ENCODE measurements at regions not wholly inside any gene's neighbourhood (a gene's known extent, or its start where the extent isn't known, plus 50 kb on each side); places are given as distances from the start of the nearest gene placed in this dataset.

DNA sequence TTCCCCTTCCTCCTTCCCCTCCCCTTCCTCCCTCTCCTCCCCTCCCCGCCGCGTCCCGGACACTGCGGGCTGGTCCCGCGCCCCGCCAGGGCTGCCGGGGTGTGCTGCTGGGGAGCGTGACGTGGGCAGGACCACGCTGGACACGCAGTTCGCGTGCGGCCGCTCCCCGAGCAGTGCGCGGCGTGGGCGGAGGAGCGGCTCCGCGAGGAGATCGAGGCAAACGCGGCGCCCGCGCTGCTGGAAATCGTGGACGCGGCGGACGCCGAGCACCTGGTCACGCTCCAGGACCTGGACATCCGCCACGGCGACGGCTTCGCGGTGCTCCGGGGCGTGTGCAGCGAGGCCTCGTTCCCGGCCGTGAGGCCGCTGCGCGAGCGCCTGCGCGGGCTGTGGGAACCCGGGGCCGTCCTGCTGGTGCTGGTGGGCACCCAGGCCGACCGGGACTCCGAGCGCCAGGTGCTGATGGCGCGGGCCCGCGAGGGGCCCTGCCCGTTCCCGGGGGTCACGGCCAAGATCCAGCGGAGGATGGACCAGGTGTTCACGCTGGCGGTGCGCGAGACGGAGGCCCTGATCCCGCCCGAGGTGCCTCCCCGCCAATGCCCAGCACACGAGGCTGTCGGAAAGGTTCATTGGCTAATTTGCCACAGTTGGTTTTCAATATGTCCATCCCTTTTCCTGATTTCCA, 84.3 kb downstream of the TNFAIP2 start (continued):
- peak; percentile 63 for TF ChIP-seq SUZ12 (IDR thresholded peaks at IDR 0.05; ENCODE audit: low read length)
- peak; percentile 59 for TF ChIP-seq MAX (IDR thresholded peaks at IDR 0.05)
- no peak for TF ChIP-seq POU5F1 (IDR thresholded peaks at IDR 0.05; ENCODE audit: low read depth, low read length)
- no peak for TF ChIP-seq HDAC6 (IDR thresholded peaks at IDR 0.05; ENCODE audit: low read depth, low read length)
- TF ChIP-seq EZH2 (IDR thresholded peaks at IDR 0.05; ENCODE audit: low read depth, low read length, severe bottlenecking) = peak; percentile 68
- TF ChIP-seq JUND (IDR thresholded peaks at IDR 0.05; ENCODE audit: low read length) = no peak
